ENCODE measurements at regions not wholly inside any gene's neighbourhood (a gene's known extent, or its start where the extent isn't known, plus 50 kb on each side); places are given as distances from the start of the nearest gene placed in this dataset.

- TF ChIP-seq CTCF (IDR thresholded peaks at IDR 0.05) (no peak), POLR2A (IDR thresholded peaks at IDR 0.05) (no peak), EP300 (IDR thresholded peaks at IDR 0.05) (no peak)
Measured at GRCh38 chr19:30670011-30670329, 297.8 kb downstream of the ZNF536 start.
